ENCODE measurements at regions not wholly inside any gene's neighbourhood (a gene's known extent, or its start where the extent isn't known, plus 50 kb on each side); places are given as distances from the start of the nearest gene placed in this dataset.
"Not testable (repeated sequence)": the region's sequence is repeated elsewhere in the genome, so short reads cannot be mapped to it uniquely, and the experiment has no call there.

DNA sequence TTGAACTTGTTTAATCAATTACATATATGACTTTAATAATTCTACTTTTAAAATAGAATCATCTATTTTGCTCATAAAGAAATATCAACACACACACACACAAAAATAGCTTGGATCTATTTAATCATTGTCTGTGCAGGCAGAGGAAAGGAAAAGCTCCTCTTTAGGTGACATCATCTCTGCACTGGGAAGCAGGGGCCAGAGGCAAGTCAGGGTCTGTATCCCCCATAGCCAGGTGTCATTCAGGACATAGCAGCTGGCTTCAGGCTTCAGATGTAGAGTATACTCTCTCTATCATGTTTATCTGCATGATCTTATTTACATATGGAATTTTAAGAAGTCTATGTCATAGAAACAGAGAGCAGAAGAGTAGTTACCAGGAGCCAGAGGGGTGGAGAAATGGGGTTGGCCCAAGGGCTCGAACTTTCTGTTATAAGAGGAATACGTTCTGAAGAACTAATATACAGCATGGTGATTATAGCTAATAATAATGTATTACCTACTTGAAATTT, 110.4 kb upstream of the LDB2 start:
- TF ChIP-seq, protein P1, sequence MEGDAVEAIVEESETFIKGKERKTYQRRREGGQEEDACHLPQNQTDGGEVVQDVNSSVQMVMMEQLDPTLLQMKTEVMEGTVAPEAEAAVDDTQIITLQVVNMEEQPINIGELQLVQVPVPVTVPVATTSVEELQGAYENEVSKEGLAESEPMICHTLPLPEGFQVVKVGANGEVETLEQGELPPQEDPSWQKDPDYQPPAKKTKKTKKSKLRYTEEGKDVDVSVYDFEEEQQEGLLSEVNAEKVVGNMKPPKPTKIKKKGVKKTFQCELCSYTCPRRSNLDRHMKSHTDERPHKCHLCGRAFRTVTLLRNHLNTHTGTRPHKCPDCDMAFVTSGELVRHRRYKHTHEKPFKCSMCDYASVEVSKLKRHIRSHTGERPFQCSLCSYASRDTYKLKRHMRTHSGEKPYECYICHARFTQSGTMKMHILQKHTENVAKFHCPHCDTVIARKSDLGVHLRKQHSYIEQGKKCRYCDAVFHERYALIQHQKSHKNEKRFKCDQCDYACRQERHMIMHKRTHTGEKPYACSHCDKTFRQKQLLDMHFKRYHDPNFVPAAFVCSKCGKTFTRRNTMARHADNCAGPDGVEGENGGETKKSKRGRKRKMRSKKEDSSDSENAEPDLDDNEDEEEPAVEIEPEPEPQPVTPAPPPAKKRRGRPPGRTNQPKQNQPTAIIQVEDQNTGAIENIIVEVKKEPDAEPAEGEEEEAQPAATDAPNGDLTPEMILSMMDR (IDR thresholded peaks at IDR 0.05; ENCODE audit: unreplicated experiment), result no peak
- BruUV-seq (replicated peaks), result no TSS peak
- Mint-ChIP-seq H3K4me1 (ENCODE audit: low read depth, unreplicated experiment) (no peaks in the 10 kb centered on the region), H3K4me3 (ENCODE audit: low read depth, unreplicated experiment) (no peak overlapping the region), H3K36me3 (ENCODE audit: insufficient read depth, unreplicated experiment) (no peaks in the 10 kb centered on the region), H3K27me3 (ENCODE audit: unreplicated experiment) (no peaks in the 10 kb centered on the region), H3K9me3 (ENCODE audit: low read depth, unreplicated experiment) (no peaks in the 10 kb centered on the region), H3K27ac (ENCODE audit: unreplicated experiment) (no peak overlapping the region)
- DNase-seq, result no peak
- CTCF ChIA-PET, result no interaction called here
- intact Hi-C loops (cut with micrococcal nuclease; ENCODE audit: unreplicated experiment), result no loop called here

DNA sequence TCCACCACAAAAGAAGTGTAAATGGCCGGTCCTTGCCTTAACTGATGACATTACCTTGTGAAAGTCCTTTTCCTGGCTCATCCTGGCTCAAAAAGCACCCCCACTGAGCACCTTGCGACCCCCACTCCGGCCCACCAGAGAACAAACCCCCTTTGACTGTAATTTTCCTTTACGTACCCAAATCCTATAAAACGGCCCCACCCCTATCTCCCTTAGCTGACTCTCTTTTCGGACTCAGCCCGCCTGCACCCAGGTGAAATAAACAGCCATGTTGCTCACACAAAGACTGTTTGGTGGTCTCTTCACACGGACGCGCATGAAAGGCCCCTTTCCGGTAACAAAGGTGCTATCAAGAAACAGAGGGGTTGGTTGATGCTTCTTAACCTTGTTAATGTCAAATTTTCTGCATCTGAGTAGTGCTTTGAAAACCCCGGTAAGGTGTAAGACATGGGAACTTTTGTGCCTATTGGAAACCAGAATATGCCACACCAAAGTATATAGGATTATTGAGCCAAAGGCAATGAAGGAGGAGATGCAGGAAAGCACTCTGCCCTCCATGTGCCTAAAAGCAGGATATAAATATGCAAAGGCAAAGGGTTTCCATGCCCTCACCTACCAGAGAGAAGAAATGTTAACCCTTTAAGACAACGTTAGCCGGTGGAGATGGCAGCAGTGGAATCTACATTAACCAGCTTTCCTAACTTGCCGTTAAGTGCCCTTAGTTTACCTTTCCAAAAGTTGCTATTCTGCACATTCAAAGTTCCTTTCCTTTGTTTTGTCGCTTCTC, 105.4 kb upstream of the LDB2 start:
- H3K27me3 Mint-ChIP-seq (ENCODE audit: unreplicated experiment); H3K27ac Mint-ChIP-seq (ENCODE audit: unreplicated experiment); H3K4me3 Mint-ChIP-seq (ENCODE audit: low read depth, unreplicated experiment): not testable (repeated sequence)

DNA sequence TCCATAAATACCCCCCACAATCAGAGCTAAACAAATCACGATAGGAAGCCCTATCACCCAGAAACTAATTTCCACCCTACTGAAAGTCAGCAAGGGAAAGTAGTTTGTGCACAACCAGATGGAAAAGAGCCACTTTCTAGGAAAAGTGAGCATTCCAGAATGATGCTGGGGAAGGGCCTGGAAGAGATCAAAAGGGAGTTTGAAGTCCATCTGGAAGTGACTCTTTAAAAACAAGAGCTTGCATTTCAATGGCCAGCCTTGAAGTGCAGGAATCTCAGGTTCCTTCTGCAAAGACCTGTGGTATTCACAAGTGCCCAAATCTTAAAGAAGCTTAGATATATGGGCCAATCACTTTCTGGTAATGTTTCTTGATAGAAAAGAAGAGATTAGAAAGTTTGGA, 97.0 kb upstream of the LDB2 start:
- Mint-ChIP-seq H3K9me3 (ENCODE audit: low read depth, unreplicated experiment) (peaks cover 2% of the 10 kb centered on the region), H3K27me3 (ENCODE audit: unreplicated experiment) (no peaks in the 10 kb centered on the region), H3K36me3 (ENCODE audit: insufficient read depth, unreplicated experiment) (no peaks in the 10 kb centered on the region), H3K4me3 (ENCODE audit: low read depth, unreplicated experiment) (no peak overlapping the region), H3K4me1 (ENCODE audit: low read depth, unreplicated experiment) (no peaks in the 10 kb centered on the region), H3K27ac (ENCODE audit: unreplicated experiment) (no peak overlapping the region)
- CTCF ChIA-PET, result no interaction called here
- no peak for DNase-seq
- intact Hi-C loops (cut with micrococcal nuclease; ENCODE audit: unreplicated experiment), result no loop called here
- BruUV-seq (replicated peaks), result no TSS peak
- TF ChIP-seq, protein P1 (IDR thresholded peaks at IDR 0.05; ENCODE audit: unreplicated experiment), result no peak

More for the DNA sequence above, 105.4 kb upstream of the LDB2 start:
- H3K4me1 Mint-ChIP-seq (ENCODE audit: low read depth, unreplicated experiment); DNase-seq; BruUV-seq (replicated peaks); intact Hi-C loops (cut with micrococcal nuclease; ENCODE audit: unreplicated experiment); H3K36me3 Mint-ChIP-seq (ENCODE audit: insufficient read depth, unreplicated experiment); H3K9me3 Mint-ChIP-seq (ENCODE audit: low read depth, unreplicated experiment); CTCF ChIA-PET: not testable (repeated sequence)

DNA sequence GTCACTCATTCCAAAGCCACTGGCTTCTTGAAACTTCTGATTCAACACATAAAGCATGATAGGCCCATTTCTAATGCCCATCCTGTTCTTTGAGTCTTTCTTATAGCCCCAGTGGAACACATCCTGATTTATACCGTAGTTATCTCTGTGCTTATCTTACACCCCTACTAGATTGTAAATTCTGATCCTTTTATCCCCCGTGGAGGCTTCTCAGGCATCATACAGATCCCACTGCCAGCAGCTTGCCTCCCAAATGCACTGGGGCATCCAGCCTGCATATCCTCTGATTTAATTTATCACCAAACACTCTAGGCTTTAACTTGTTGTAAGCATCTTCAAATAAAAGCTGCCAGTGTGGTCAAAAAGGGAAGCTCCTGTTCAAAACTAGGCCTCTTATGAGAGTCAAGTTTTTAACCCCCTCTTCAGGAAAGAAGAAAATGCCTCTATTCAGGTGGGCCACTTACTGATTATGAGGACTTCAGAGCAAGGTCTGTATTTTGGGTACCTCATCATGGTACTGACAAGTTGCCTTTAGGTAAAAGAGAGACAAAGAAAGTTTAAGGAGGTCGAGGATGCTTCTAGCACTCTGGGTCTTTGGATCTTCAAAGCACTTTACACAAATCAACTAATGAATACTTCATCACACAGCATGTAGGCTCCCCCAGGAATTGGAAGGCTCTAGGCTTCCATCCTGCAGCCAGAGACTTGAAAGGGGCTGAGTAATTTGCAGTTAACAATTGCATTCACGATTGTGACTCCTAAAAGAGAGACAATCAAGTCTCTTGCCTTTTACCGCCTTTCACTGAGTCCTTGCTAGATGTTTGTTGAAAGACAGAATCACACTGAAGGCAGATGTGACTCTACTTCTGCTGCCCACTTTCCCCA, 95.8 kb upstream of the LDB2 start:
- TF ChIP-seq, protein P1 (IDR thresholded peaks at IDR 0.05; ENCODE audit: unreplicated experiment), result no peak
- Mint-ChIP-seq H3K4me1 (ENCODE audit: low read depth, unreplicated experiment) (no peaks in the 10 kb centered on the region), H3K4me3 (ENCODE audit: low read depth, unreplicated experiment) (no peak overlapping the region), H3K27ac (ENCODE audit: unreplicated experiment) (no peak overlapping the region), H3K9me3 (ENCODE audit: low read depth, unreplicated experiment) (peaks cover 2% of the 10 kb centered on the region), H3K36me3 (ENCODE audit: insufficient read depth, unreplicated experiment) (no peaks in the 10 kb centered on the region), H3K27me3 (ENCODE audit: unreplicated experiment) (no peaks in the 10 kb centered on the region)
- no TSS peak for BruUV-seq (replicated peaks)
- no peak for DNase-seq
- intact Hi-C loops (cut with micrococcal nuclease; ENCODE audit: unreplicated experiment), result no loop called here
- CTCF ChIA-PET, result interaction anchor here (0.6 kb wide), 1 partner anchor 27 kb away, joined by 4 read pairs; no protein-coding TSS in a partner anchor
